ENCODE measurements at regions not wholly inside any gene's neighbourhood (a gene's known extent, or its start where the extent isn't known, plus 50 kb on each side); places are given as distances from the start of the nearest gene placed in this dataset.

DNA sequence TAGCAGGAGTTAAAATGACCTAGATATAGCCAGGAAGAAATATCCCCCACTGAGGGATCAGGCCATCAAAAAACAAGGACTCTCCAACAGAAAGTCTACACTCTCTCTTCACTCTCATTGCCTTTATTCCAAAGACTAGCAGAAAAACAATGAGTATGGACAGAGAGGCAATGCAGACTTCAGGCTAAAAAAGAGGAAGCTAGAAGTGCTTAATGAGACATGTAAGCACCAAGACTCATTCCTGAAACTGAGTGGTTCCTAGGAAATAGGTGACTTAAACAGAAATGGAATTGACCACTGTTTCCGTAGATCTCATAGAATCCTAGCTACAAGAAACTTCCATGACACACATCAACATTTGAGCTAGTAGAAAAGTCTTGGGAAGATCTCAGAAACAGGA, 387.3 kb downstream of the KDM5D start:
- DNase-seq (ENCODE audit: low read depth in 2 of 2): no peak

DNA sequence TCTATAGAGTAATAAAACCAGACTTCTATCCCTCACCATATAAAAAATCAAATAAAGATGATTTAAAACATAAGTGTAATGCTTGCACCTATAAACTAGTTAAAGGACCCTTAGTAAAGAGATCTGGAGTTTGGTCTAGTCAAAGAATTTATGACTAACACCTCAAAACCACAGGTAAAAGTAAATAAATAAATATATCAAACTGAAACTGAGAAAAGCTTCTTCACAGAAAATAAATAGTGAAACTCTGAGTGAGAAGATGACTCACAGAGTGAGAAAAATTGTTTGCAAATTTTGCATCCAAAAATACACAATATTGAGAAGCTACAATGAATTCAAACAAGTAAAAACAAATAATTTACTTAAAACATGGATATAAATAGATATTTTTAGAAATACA, 387.8 kb downstream of the KDM5D start:
- DNase-seq (ENCODE audit: low read depth in 2 of 2): no peak

DNA sequence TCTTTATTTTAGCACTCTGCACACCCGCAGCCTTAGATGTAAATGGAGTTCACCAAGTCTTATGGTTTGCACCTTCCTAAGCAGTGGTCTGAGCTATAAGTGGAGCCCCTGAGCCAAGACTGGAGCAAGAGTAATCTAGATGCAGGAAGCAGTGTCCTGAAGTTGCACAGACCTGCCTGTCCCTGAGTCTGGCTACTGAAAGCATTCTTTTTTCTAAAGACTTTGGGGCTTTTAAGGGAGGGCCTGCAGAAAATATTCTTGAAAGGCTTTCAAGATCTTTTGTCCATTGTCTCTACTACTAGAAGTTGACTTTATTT, 389.7 kb downstream of the KDM5D start:
- DNase-seq (ENCODE audit: low read depth in 2 of 2): no peak

DNA sequence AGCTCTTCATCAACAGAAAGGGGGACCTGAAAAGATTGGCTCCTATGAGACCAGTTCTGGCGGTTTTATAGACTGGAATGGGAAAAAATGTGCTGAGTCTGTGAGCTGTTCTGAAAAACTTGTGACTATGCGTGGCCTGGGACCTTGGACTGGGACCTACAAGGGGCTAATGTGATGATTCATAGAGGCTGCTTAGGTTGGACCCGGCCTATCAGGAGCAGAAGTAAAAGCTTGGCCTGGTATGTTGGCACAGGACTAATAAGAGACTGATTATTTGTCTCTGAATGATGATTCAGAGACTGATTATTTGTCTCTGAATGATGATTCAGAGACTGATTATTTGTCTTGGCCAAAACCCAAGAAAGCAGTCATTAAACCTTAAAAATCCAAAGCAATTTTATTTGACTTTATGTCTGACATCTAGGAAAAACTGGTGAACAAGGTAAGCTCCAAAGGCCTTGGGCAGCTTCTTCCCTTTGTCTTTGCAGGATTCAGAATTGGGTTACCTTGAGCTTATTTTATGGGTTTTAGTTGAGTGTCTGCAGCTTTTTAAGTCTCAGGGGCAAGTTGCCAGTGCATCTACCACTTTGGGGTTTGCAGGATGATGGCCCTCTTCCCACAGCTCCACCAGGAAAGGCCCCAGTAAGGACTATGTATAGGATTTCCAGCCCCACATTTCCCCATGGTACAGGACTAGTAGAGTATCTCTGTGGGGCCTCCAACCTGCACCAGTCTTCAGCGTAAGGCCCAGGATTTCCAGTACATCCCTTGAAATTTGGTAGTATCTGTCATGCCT, 390.3 kb downstream of the KDM5D start:
- DNase-seq (ENCODE audit: low read depth in 2 of 2): no peak

DNA sequence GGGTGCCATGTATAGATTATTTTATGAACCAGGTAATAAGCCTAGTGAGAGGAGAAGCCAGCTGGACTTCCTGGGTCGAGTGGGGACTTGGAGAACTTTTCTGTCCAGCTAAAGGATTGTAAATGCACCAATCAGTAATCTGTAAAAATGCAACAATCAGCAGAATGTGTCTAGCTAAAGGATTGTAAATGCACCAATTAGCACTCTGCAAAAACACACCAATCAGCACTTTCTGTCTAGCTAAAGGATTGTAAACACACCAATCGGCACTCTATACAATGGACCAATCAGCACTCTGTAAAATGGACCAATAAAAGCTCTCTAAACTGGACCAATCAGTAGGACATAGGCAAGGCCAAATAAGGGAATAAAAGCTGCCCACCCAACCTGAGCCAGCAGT, 392.9 kb downstream of the KDM5D start:
- no peak for DNase-seq (ENCODE audit: low read depth in 2 of 2)

DNA sequence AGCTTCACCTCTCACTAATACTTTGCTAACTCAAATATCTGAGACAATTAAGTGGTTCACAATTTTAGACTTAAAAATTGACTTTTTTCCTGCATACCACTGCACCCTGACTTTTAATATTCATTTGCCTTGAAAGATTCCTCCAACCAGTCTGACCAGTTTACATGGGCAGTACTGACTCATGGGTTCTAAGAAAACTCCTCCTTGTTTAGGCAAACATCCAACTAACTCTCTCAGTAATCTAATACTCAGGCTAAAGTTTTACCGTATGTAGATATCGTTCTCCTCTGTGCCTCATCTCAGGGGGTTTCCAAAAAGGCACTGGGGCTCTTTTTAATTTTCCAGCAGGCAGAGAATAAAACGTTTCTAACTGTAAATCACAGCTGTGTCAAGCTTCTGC, 422.8 kb downstream of the KDM5D start:
- DNase-seq (ENCODE audit: low read depth in 2 of 2): no peak

DNA sequence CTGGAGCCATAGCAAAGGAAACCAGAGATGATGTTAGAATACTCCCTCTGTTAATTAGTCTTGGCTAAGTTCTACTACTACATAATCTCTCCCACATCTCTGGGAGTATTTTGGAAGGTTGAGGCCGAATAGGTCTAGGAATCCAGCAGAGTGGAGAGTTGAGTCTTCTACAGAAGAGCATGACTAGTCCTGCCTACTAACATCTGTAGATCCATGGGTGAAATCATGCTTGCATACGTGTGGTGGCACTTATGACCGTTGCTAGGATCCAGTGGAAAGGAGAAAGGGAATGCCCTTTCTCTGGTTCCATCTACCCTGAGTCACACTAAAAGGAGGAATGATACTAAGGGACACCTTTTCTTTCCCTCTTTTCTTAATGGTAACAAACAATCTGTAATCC, 425.4 kb downstream of the KDM5D start:
- DNase-seq (ENCODE audit: low read depth in 2 of 2): no peak

DNA sequence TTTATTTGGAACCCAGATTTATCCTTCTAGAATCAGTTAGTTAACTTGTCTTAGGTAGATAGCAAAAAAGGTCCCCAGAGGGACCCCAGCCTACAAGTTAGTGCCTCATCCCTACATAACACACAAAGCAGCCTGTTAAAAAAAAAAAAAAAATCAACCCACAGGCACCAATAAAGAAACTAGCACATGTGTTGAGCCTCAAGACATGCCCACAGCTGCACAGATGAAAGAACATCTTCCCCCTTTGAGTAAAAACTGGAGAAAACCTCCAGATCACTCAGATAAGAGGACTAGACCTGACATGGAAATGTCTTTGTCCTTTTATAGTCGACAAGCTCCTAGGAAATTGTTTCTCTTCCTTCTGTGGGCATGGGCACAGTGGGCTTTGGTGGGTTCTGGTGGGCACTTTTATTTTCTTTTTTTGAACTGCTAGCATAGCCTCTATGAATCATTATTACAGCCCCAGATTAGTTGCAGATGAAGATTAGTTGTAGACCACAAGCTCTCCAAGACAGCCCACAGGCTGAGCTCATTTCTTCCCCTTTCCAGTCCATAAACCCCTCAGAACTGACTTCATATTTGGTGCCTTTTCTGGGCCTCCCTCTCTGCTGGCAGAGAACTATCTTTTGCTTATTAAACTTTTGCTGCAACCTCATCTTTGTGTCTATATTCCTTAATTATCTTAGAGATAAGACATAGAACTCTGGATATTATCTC, 427.1 kb downstream of the KDM5D start:
- no peak for DNase-seq (ENCODE audit: low read depth in 2 of 2)

DNA sequence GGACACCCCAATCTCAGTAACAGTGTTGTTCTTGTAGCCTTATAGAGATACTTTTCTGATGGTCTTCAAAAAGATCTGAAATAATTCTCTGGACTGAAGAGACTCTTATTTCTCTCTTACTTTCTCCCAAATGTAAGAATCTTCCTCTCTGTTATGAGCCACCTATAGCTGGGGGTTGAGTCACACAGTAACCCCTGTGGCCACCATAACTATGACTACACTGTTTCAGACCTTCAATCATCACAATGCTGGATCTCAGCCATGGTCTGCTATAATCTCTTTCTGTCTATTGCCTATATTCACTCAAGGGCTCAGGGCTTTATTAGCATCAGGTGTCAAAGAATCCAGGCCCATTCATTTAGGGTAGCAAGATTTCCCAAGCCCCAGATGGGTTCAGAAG, 436.9 kb downstream of the KDM5D start:
- DNase-seq (ENCODE audit: low read depth in 2 of 2): no peak

DNA sequence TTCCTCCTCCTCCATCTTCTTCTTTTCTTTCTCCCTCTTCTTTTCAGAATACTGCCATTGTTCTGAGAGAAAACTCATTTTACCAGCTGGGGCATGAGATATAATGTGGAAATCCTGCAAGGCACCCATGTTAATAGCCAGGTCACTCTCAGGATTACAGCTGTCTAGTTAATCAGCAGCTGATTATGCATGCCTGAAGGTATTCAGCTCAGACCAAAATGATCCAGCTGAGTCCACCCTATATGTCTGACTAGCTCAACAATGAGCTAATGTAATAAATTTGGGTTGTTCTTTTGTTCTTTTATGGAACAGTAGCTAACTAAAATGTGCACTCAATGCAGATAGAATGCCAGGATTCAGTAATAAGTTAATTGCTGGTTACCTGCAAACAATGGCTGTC, 441.4 kb downstream of the KDM5D start:
- DNase-seq (ENCODE audit: low read depth in 2 of 2): no peak

DNA sequence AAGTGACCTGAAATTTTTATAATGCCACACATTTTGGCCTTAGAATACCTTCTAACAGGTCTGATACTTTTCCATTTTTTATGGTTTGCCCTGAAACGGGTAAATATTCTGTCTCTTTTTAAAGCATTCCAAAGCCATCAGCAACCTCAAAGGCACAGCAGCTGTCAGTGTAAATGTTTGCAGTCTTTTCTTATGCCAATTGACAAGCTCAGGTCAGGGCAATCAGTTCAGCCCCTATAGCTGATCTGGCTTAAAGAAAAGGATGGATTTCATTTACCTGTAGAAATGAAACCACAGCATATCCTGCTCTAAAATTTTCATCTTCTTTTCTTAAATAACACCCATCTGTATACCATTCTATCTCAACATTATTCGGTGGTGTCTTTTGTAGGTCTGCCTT, 453.6 kb downstream of the KDM5D start:
- no peak for DNase-seq (ENCODE audit: low read depth in 2 of 2)

DNA sequence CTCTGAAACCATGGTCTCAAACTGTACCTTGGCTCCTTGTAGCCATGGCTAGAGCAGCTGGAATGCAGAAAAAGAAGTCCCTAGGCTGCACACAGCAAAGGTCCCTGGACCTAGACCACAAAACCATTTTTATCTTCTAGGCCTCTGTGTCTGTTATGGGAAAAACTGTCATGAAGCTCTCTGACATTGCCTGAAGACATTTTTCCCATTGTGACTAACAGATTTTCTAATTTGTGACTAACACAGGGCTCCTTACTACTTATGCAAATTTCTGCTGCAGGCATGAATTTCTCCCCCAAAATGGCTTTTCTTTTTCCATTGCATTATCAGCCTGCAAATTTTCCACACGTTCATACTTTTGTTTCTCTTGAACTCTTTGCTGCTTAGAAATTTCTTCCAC, 470.4 kb downstream of the KDM5D start:
- DNase-seq (ENCODE audit: low read depth in 2 of 2): no peak

DNA sequence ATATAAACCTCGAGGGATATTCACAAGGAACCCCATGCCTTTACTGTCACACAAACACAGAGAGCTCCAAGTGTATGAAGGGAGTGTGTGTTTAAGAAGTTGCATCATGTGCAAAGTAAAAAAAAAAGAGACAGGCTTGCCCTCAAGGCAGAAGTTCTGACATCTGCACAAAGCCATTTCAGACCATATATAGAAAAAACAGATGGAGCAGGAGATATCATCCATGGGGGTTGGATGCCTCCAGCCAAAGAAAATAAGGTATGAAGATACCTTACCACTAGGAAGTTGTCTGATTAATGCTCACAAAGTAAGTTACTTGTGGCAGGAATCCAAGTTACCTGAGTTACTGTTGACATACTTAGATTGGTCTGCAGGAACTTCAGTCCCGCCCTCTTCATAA, 476.2 kb downstream of the KDM5D start:
- DNase-seq (ENCODE audit: low read depth in 2 of 2): no peak

DNA sequence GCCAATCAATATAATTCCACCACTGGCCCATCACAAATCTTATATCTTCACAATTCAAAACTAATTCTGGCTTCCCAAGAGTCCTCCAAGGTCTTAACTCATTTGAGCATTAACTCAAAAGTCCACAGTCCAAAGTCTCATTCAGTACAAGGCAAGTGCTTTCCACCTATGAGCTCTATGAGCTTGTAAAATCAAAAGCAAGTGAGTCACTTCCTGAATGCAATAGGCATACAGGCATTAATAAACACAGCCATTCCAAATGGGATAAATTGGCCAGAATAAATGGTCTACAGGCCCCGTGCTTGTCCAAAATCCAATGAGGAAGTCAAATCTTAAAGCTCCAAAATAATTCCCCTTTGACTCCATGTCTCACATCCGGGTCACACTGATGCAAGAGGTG, 479.1 kb downstream of the KDM5D start:
- no peak for DNase-seq (ENCODE audit: low read depth in 2 of 2)

DNA sequence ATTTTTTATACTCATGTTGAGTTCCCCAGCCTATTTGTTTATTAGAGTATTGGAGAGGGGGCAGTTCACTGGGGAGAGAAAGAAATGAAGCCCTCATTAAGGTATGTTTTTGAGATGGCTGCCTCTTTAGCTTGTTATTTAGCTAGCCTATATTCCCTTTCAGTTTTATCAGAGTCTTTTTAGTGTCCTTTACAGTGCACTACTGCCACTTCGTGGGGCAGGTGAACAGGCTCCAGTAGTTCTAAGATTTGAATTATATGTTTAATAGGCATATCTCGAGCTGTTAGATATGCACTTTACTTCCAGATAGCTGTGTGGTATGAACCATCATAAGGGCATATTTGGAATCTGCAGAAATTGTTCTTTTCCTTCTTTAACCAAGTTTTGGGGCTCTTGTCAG, 482.2 kb downstream of the KDM5D start:
- DNase-seq (ENCODE audit: low read depth in 2 of 2): no peak

DNA sequence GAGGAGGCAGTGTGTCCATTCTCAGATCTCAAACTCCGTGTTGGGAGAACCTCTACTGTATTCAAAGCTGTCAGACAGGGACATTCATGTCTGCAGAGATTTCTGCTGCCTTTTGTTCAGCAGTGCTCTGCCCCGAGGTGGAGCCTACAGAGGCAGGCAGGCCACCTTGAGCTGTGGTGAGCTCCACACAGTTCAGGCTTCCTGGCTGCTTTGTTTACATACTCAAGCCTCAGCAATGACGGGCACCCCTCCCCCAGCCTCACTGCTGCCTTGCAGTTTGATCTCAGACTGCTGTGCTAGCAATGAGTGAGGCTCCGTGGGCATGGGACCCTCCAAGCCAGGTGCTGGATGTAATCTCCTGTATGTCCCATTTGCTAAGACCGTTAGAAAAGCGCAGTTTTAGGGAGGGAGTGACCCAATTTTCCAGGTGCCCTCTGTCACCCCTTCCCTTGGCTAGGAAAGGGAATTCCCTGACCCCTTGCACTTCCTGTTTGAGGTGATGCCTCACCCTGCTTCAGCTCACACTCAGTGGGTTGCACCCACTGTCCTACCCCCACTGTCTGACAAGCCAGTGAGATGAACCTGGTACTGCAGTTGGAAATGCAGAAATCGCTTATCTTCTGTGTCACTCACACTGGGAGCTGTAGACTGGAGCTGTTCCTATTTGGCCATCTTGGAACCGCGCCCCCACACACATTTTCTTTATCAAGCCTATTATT, 458.9 kb upstream of the HSFY2 start:
- no peak for DNase-seq (ENCODE audit: low read depth in 2 of 2)

DNA sequence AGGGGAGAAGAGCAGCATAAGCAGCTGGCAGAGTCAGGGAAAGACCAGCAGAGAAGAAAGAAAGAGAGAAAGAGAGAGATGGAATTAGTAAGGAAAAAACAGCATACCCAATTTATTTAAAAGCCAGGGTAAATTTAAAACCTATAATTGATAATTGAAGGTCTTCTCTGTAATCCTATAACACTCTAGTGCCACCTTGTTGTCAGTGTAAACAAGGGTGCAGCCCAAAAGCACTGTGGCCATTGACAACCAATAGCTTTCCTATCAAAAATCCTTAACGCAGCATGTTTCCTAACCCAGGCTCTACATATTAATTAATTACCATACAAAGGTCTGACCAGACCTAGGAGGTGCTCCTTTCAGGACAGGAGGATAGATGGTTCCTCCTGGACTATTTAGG, 447.2 kb upstream of the HSFY2 start:
- DNase-seq (ENCODE audit: low read depth in 2 of 2): no peak

DNA sequence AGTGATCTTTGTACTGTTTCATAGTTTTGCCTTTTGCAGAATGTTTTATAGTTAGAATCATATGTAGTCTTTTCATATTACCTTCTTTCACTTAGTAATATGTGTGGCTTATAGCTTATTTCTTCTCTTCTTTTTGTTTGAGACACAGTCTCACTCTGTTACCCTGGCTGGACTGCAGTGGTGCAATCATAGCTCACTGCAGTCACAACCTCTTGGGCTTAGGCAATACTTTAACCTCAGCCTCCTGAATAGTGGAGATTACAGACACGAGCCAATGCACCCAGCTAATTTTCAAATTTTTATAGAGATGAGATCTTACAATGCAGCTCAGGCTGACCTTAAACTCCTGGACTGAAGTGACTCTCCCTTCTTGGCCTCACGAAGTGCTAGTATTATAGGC, 435.4 kb upstream of the HSFY2 start:
- DNase-seq (ENCODE audit: low read depth in 2 of 2): no peak

DNA sequence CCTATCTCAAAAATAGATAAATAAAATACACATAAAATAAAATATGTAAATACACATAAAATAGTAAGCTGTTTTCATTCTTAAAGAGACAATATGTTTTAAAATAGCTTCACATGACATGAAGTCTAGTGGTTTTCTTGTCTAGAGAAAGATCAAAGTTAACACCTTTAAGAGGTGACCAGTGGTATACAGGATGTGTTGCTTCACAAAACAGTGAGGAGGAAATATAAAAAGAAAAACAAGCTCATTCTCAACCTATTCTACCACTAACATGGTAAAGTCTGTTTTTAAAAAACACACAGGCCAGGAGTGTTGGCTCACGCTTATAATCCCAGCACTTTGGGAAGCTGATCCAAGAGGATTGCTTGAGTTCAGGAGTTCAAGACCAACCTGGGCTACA, 433.5 kb upstream of the HSFY2 start:
- DNase-seq (ENCODE audit: low read depth in 2 of 2): no peak

DNA sequence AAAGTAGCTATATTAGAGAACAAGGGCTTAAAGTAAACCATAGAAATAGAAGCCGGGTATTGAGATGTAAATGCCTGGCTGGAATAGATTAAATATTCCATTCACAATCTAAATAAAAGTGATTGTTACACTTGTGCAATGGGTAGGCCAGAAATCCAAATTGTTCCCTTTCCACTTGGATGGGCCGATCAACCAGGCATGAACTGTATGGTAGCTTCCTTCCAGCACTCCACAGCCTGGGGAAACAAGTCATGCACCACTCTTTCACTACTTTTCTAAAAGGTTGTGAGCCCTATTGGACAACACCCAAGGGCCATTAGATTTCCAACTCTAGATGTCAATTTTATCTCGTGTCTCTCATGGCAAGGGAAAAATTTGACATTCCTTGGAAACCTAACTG, 407.3 kb upstream of the HSFY2 start:
- no peak for DNase-seq (ENCODE audit: low read depth in 2 of 2)

DNA sequence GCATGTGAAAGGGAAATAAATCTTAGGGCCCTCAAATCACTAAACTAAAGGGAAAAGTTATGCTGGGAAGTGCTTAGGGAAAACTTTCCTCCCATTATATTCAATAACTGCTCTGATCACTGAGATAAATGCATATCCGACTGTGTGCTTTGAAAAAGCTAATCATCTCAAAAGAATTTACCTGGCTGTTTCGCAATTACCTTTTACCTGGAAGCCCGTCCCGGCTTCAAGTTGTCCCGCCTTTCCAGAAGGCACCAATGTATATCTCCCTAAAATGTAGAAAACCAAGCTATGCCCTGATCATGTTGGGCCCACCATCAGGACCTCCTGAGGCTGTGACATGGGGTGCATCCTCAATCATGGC, 394.6 kb upstream of the HSFY2 start:
- no peak for DNase-seq (ENCODE audit: low read depth in 2 of 2)

DNA sequence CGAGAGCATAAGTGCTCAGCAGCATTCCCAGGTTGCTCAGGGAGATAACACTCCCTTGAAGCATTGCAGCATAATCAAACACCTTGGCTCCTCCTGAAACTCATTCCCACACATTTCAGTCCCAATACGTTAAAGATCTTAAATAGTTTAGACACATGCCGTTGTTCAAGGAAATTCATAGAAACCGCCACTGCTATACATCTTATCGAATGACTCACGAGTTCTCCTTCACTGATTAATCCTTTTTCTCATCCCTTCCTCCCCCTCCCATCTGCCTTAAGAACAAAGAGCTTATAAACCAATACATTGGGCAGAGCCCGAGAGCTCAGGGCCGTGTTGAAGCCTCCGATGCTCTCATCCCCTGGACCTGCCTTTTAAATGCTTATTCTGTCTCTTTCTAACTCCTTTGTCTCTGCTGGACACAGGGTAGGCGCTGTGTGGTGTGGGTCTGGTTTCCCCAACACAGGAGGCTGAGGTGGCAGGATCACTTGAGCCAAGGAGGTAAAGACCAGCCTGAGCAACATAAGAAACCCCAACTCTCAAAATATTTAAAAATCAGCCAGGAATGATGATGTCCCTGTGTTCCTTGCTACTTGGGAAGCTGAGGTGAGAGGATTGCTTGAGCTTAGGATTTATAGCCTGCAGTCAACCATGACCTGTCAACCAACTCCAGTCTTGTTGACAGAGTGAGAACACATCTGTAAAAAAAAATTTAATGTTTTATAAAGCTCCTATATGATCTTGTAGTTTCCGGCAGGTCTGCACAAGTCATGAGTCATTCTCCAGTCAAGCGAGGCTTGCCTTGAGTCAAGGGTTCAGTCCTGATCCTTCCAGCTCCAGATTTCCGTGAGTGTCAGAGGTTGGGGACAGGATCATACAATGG, 394.0 kb upstream of the HSFY2 start:
- no peak for DNase-seq (ENCODE audit: low read depth in 2 of 2)
